G401 (cell line): ENCODE measurements at regions not wholly inside any gene's neighbourhood (a gene's known extent, or its start where the extent isn't known, plus 50 kb on each side); places are given as distances from the start of the nearest gene placed in this dataset.
"Not testable (repeated sequence)": the region's sequence is repeated elsewhere in the genome, so short reads cannot be mapped to it uniquely, and the experiment has no call there.

Experiments used
- DNase-seq: peaks from one replicate; pipeline ENCODE4 v3.0.0-alpha.2; 2015; ENCODE audit warnings: low spot score
- in situ Hi-C: cut with HindIII; loops from 2 replicates; pipeline ENCODE4 v1.10.0; 2016; ENCODE audit warnings: low sequenced_read_pairs, mixed read lengths

DNA sequence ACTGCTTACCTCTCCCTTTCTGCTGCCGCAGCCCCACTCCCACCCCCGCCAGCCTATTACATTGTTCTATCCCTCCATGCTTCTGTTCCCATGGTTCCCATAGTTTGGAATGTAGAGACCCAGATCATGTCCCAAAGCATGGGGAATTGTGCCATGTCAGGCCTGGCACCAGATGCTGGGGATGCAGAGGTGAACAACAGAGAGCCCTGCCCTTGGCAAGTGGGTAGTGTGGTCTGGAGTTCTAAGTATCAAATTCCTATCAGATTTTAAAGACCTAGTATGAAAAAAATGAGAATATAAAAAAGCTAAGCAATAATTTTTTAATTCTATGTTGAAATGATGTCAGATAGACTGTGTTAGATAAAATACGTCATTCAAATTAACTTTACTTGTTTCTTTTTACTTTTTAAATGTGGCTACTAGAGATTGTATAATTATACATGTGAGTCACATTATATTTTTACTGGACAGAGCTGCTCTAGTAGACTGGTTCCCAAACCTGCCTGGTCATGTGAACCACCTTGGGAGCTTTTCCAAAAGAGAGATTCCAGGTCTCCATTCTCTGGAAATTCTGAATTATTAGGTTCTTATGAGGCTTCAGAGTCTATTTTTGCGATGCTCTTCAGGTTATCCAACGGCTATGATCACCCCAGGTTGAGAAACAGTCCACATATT is 113.0 kb upstream of the DAB1 start:
- DNase-seq: no peak
- in situ Hi-C loops: no loop called here

DNA sequence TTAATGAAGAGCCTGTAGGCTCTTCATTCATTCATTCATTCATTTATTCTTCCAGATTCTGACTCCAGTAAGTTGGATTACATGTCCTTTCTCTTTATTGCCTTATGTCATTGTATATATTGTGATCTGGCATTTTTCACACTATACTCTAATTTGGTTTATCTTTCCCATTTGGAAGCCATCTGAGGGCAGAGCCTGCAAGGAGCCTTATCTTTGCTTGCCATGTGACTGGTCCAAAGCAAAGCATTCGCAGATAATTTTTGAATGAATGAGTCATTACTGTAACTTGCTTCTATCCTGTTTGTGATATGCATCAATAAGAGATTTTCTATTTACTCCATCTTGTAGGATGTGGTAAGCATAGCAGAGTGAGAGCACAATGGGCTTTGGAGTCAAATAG is 108.4 kb upstream of the DAB1 start:
- in situ Hi-C loops: no loop called here
- DNase-seq: no peak

DNA sequence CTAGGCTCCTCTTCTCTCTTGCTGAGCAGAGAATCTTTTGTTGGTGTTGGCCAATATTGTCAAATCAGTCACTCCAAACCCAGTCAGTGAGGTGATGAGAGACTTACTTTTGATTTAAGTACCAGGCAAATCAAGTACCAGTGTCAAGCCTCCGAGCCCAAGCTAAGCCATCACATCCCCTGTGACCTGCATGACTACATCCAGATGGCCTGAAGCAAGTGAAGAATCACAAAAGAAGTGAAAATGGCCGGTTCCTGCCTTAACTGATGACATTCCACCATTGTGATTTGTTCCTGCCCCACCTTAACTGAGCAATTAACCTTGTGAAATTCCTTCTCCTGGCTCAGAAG is 107.0 kb upstream of the DAB1 start:
- in situ Hi-C loops, DNase-seq: not testable (repeated sequence)

DNA sequence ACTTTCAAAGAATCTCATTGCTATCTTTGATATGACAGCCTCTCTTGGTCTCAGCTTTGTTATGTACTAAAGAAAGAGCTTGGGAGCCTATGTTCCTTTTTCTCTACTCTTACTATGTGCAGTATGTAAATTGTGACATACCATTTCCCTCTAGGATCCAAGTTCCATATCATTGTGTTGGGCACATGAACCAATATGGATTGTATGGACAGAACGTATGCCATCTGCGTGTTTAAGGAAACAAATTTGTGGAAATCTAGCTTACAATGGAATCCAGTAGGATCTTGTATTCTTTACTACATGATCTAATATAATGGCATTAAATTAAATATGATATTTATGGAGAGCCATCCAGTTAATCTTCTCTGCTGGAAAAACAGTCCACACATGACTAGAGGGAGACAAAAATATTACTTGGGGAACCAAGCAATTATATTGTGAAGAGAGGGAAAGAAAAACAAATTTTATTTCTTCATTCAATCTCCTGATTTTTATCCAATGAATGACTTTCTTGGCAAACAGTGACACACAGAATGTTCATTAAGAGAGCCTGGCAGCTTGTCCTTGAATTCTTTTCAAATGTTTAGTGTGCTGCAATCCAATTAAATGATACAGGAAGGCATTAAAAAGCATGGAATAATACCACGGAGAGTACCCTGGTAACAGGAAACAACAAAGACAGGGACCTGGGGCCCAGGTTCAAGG is 106.5 kb upstream of the DAB1 start:
- DNase-seq: peak; percentile 9
- in situ Hi-C loops: no loop called here

- DNase-seq: no peak
- in situ Hi-C loops: no loop called here
These were observed 98.7 kb upstream of the DAB1 start for GRCh38 chr1:57522575-57522974.

- in situ Hi-C loops: no loop called here
- no peak for DNase-seq
These were observed 97.1 kb upstream of the DAB1 start for GRCh38 chr1:57520743-57521515.

DNA sequence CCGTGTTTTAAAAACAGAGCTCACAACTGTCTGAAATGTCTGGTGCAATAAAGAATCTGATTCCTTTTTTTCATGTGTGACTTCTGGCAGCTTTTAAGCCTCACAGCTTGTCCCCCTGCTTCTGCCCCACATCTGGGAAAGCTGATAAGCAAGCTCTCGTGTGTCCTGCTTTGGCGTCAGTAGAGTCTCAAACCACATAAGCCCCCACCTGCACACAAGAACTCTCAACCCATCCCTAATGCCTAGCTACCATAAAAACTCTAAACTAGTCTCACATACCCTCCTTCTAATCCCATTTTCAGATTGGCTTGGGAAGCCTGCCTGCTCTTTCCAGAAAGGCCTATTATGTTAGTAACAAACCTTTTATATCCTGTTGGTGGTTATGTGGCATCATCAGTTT is 94.6 kb upstream of the DAB1 start:
- DNase-seq: no peak
- in situ Hi-C loops: no loop called here

DNA sequence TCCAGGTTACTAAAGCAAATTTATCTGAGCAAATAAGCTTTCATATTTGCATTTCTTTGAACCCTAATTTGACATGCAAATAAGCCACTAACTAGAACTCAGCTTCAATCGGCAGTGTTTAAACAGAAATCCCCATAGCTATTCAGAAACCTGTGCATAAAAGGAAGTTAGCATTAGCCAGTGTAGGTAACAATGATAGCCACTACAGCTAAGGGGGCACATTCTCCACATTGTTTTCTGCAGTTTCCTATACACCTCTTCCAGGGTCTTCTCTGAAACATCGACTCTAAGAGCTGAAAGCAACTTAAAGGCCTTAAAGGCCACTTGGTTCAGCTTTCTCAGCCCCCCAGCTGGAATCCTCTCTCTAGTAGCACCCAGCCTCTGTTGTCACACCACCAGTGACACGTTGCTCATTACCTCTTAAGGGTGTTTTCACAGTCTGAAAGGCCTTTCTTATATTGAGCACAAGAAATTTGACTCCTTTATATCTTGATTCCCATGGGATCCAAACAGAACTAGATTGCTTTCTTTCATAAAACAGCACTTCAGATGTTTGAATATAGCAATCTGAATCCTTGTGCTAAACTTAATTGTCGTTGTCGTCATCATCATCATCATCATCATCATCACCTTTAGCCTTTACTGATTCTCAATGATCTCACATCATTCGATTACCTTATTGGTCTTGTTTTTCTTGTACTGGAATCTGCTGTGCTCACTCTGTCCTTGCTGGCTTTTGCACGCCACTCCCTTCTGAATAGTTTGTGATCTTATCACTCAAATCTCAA is 93.9 kb upstream of the DAB1 start:
- in situ Hi-C loops: no loop called here
- no peak for DNase-seq

GRCh38 chr1:57512386-57512785 is 88.5 kb upstream of the DAB1 start:
- no peak for DNase-seq
- in situ Hi-C loops: no loop called here

DNA sequence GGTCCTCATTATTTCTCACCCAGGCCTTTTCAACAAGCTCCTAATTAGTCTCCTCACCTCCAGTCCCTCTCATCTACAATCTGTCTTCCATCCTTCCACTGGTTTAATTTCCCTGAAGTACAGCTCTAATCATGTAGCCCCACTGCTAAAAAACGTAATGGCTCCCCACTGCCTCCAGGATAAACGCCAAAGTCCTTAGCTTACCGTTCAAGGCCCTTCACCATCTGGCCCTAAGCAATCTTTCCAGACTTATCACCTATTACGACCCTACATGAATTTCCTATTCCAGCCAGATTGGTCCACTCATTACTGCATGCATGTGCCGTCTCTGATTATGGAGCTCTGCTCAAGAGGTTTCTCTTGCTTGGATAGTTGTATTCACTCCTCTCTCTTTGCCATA is 83.1 kb upstream of the DAB1 start:
- peak; percentile 81 for DNase-seq
- in situ Hi-C loops: no loop called here

- no peak for DNase-seq
- in situ Hi-C loops: no loop called here
These were observed 79.5 kb upstream of the DAB1 start for GRCh38 chr1:57503337-57503736.

GRCh38 chr1:57500136-57500830 is 76.4 kb upstream of the DAB1 start:
- DNase-seq: no peak
- in situ Hi-C loops: no loop called here

GRCh38 chr1:57494530-57495079 is 70.7 kb upstream of the DAB1 start:
- DNase-seq: no peak

DNA sequence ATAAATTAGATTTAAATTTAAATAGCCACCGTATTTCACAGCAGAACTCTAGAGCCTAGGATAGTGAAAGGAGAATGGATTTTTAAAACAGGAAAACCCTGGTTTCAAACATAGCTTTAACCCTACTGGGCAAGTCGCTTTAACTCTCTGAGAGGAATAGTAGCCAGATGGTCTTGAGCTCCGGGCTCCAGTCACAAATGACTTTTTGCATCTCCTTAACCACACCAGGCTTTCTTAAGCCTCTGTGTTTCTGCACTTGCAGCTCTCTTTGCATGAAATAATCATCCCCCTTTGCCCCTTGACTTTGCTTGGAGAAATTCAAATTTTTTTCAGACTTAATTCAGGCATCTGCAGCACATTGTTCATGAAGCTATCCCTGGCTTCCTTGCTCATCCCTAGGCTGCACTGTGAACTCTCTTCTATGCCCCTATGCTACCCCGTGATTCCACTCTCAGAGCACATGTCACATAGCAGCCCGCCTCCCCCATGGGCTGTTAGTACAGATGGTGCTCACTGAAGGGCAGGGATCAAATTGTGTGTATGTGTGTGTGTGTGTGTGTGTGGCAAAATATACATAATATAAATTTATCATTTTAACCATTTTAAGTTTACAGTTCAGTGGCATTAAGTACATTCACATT is 68.8 kb upstream of the DAB1 start:
- in situ Hi-C loops: no loop called here
- no peak for DNase-seq

More at GRCh38 chr1:57494530-57495079, 70.7 kb upstream of the DAB1 start:
- in situ Hi-C loops: no loop called here

DNA sequence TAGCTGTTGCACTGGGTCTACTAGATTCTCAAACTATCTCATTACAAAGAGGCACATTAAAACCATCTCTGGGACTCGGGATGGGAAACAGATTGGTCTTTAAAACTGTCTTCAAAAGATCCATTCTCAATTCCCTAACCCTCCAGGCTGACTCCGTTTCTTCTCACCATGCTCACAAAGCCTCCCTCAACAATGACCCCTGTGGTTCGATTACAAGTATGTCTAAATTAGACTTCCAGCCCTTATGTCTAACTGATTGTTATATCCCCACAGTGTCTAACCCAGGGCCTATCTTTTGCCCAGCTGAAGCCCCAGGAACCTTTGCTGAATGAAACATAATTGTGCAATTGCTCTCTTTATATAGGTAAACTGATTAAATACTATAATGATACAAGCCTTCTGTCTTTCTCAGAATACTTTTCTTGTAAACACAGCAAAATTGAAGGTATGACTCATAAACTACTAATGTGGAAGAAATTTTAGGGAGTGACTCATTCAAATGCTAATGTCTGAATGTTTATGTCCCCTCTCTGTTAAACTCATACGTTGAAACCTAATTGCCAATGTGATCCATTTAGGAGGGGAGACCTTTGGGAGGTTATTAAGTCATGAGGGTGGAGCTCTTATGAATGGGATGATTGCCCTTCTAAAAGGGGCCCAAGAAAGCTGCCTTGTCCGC is 65.6 kb upstream of the DAB1 start:
- DNase-seq: no peak
- in situ Hi-C loops: no loop called here

DNA sequence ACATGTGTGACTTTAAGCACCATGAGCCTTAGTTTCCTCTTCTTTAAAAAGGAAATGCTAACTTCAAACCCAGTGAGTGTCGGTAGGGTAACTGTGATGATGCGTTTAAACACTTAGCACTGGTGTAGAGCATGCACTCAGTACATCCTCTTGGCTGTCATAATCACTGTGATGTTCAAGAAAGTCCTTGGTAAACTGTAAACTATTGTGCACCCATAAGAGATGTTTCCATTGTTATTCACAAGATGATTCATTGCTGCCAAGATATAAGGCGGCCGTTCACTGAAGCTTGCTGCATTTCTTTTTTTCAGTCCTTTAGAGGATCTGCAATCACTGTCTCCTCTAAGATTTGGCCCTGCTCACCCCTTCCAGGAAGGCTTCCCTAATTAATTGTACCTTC is 61.8 kb upstream of the DAB1 start:
- no peak for DNase-seq
- in situ Hi-C loops: no loop called here

- in situ Hi-C loops: no loop called here
- no peak for DNase-seq
These were observed 60.1 kb upstream of the DAB1 start for GRCh38 chr1:57483954-57484353.

GRCh38 chr1:57479471-57479870 is 55.6 kb upstream of the DAB1 start:
- DNase-seq: no peak
- in situ Hi-C loops: no loop called here
